GM21447 (cell line): ENCODE measurements at regions not wholly inside any gene's neighbourhood (a gene's known extent, or its start where the extent isn't known, plus 50 kb on each side); places are given as distances from the start of the nearest gene placed in this dataset.
"Not testable (repeated sequence)": the region's sequence is repeated elsewhere in the genome, so short reads cannot be mapped to it uniquely, and the experiment has no call there.

Experiments
- ATAC-seq: cut with Tn5 transposase; IDR thresholded peaks from one replicate; pipeline ENCODE4 v1.9.1; 2021; ENCODE audit not compliant: unreplicated experiment

DNA sequence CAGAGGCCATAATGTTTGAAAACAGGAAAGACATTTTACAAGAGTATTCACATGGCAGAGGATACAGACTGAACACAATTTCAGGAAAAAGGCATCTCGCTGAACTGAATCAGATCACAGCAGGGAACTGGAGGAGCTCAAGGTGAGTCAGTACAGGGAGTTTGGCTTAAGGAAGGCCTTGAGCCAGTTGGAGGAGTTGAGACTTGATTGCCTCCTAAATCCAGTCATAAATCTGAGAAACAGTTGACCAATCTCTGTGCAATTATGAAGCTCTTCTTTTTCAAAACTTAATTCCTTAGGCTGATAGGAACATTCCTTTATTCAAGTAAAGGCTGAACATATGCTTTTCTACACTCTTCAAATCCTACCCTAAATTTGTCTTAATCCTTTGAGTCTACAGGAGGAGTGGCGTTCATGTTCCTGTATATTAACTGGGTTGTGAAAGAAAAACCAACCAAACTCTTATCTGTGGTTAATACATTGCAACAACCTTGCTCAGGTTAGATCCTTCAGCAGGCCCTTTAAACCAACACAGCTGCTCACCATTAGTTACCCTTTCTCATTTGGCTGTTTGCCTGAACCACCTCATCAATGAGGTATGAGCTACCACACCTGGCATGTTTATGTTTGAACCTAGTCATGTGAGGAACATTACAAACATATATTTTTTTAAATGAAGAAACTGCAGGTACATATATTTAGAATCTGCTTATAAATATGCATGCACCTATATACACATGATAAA is 404.1 kb upstream of the ATP11B start:
- ATAC-seq: no peak

DNA sequence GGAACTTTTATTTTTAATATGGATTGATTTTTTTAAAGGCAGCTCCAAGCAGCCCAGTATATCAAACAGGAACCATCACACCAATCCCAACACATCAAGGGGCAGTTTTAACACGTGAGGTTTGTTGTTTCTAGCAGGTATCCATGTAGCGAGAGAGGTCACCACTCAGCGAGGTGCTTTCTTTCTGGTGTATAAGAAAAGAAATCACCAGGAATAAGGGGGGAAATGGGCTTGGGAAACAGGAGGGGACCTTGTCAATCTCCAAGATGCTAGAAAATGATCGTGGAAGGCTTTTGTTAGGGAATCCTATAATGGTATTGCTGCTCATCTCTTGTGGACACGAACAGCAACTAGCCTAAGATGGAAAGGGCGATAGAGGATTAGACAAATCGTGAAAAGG is 402.9 kb upstream of the ATP11B start:
- ATAC-seq: no peak

DNA sequence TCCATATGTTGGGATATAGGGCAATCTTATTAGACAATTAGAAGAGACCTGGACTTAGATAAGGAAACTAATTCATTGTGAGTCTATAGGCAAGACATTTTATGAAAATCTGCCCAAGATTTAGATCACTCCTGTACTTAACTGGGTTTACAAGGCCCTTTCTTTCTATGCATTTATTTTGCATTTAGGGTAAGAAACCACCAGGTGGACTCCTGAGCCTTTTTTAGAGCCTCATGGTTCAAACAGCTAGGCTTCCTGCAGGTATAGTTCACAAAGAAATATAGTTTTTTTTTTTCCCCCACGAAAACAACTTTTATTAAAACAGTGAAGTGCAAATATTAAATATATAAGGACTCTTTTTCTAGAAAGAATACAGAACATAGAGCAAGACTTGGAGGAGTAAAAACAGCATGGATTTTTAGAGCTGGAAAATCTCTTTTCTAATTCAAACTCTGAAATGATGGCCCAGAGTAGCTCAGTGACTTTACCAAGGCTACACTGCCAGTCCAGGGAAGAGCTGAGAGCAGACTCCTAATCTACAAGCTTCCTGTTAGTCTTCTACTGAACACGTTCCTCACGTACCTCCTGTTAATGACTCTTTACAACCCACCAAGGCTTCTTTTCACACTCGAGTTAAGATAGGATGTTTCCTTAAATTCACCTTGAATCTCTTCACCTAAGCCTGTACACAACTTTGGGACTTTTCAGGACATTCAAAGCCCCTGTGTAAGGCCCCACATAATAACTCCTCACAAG is 400.9 kb upstream of the ATP11B start:
- no peak for ATAC-seq

DNA sequence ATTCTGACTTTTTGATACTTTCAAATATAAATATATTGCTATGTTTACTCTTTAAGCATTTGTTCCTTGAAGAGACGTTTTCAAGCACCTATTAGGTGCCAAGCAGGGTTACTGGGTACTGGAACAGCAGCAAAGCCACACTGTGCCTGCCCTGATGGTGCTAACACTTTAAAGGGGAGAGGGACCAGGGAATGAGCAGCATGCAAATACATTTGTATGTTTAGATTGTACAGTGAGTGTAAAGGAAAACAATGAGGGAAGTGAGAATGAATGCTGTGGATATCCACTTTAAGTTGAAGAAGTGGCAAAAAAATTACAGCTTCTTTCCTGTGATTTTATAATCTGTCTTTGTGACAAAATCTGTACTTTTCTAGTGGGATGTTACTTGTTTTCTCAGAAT is 400.2 kb upstream of the ATP11B start:
- ATAC-seq: no peak

DNA sequence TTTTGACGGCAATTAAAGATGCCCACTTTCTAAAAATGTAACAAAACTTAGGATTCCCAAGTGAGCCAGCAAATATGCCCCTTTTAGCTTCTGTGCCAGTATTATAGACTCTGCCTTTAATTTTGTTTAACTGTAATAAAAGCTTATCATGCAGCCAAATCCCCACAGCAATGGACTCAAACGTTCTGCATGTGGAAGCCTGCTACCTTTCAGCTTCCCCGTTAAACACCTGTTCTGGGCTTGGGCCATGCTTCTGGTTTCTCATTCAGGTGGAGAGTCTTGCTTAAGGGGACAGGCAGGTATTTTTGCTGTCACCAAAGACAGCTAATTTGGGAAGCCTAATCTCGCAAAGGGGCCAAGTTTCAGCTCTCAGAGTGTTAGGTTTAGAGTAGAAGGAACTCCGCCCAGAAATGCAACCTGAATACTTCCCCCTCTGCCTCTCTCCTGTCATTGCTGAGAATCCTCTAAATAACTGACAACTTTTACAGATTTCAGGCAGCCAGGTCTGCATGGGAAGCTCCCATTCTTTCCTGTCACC is 399.4 kb upstream of the ATP11B start:
- no peak for ATAC-seq

DNA sequence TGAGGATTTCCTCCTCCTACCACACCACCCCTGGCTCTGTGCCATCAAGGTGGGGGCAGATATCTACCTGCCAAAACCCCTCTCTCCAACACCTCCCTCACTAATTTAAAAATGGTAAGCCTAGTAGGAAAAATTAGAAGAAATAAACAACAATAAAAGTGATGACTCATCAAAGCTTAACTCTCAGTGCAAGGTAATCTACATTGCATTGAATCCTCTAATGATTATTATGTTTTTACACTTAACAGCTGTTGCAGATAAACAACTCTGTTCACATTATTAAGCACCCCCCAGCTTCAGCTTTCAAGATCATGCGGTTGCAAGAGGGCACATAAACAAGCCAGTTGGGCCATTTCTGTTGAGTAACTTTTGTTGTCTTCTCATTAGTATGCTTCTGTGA is 396.1 kb upstream of the ATP11B start:
- no peak for ATAC-seq

DNA sequence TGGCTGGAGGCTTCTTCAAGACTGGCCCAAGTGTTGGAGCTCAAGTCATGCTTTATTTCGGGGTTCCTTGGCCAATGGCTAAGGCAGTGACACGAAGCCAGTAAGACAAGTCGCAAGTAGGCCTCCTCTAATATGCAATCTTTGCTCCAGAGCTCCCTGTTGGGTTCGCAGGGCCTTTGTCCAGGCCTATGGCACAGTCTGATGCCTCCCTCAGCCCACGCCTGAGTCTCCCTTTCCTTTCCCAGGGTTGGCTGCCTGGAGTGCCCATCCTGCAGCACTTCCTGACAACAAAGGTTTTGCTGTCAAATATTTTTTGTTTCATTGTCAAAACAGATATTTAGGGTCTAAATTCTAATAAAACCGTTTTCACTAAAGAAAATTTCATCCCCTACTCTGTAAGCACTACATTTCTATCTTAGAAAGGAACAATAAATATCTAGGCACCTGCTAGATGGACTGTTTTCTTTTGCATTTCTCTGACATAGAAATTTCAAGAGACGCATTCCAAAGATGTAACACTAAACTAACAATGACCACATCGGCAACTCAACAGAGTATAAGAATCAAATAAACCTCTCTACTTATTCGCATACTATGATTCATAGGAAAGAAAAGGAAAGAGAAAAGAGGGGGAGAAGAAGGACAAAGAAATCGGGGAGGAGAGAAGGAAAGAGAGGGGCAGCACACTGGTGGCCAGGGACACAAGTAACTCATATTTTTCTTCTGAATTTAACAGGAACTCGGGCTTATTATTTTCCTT is 393.1 kb upstream of the ATP11B start:
- ATAC-seq: no peak

DNA sequence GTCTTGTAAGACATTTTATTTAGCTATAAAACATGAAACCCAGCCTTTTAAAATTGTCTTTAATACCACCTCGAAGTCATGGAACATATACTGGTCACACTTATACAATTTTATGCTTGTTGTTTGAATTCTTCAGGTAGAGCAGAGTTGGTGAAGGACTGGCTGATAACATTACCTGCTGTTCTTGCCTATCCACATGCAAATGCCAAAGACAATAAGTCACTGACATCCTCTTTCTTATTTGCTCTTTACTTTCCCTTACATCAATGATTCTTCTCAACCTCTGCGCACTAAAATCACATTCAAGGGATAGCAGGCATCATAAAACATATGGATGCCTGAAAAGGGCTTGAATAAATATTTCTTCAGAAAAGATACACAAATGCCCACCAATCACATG is 392.5 kb upstream of the ATP11B start:
- ATAC-seq: no peak

DNA sequence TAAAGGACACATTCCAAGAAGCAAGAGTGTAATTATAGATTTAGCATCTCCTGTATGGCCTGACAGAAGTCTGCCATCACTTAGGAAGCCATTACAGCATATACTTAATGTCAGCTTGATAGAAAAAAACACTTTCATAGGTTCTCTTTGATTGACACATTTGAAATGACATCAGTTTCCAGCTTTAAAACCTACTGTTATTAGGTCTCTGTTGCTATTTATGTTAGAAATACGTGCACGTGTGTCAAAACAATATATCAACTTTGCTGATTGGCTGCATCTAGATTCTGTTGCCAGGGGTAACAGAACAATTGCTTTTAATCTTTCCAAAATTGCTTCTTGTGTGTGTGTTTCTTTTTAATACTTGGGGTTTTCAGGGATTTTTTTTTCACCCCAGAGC is 389.3 kb upstream of the ATP11B start:
- no peak for ATAC-seq

DNA sequence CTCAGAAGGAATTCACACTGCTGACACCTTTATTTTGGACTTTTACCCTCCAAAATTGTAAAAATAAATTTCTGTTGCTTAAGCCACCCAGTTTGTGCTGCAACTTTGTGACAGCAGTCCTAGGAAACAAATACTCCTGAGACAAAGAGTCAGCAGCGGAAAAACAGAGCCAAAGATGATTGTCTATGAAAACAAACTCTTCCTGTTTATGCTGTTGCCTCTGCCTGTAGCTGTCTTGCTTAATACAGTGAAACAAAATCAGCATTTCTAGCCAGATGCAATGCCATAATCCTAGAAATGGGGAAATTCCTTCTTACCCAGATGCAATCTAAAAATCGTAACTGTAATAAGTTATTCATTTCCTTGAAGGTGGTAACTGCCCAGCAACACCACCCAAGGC is 387.5 kb upstream of the ATP11B start:
- no peak for ATAC-seq

DNA sequence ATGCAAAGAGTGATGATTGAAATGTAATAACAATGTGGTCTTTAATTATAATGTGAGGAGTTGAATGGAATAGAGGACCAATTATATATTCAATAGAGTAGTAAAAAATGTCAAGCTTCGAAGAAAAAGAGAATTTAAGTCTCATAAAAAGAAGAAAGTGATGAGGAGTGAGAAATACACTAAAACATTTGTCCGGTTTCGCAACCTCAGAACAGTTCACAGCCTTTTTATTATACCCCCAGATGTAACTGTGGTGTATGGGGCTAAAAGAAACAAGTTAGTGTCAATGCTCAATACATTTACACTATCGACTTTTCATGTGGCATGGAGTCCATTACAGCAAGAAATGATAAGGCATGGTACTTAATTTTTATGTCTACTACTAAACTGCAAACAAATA is 386.5 kb upstream of the ATP11B start:
- ATAC-seq: no peak

DNA sequence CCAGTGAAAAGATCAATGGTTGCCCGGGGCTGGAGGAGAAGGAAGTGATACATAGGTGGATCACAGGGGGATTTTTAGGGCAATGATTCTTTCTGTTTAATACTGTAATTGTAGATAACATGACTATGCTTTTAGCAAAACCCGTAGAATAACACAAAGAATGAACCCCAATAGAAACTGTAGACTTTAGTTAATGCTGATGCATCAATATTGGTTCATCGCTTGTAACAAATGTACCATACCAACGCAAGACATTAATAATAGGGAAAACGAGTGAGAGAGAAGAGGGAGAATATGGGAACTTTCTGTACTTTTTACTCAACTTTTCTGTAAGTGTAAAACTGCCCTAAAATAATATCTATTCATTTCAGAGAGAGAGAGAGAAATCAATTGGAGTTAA is 383.3 kb upstream of the ATP11B start:
- ATAC-seq: no peak

DNA sequence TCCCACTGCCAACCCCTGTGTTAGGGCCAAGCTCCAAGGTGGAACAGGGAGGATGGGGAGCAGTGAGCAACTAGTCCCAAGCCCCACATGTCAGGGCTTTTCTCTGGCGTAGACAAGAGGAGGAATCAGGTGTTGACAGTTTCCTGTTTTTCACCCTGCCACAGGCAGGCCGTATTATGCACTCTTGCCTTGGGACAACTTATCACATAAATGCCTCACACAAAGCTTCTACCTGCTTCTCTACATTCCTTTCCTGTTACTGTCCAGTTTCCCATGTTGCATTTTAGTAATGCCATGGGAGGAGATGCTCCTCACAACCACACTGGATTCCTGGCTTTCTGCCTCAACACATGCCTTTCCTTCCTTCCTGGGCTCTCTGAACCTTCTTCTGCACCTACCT is 381.2 kb upstream of the ATP11B start:
- ATAC-seq: no peak

DNA sequence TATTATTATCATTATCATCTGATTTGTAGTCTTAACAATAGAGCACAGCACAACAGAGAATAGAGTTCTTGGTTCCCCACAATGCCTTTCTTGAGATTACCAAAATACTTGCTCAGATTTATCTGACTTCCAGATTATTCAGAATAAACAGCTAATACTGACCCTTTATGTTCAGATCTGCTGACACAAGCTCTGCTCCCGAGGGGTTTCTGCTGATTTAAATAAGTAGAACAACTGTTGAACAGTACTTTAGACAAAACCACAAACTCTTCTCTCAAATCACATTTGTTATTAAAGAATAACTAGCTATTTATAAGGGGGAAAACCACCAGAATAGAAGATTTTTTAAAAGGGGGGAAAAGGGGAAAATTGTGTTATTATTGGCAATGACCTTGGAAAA is 380.2 kb upstream of the ATP11B start:
- no peak for ATAC-seq

DNA sequence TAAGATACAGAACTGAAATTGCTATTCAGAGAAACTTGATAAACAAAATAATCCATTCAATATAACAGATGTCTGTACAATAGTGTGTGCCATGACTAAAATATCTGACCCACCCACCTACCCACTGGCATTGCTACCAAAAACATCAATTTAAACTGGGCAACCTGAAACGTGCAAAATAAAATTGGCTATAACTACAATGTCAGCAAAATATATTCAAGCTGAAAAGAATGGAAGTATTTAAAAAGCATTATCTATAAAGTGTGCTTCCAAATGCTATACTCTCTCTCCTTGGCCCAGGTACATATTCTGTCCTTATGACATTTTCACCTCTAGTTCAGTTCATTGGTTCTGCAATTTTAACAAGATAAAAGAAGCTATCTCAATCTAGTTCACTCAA is 379.6 kb upstream of the ATP11B start:
- no peak for ATAC-seq

DNA sequence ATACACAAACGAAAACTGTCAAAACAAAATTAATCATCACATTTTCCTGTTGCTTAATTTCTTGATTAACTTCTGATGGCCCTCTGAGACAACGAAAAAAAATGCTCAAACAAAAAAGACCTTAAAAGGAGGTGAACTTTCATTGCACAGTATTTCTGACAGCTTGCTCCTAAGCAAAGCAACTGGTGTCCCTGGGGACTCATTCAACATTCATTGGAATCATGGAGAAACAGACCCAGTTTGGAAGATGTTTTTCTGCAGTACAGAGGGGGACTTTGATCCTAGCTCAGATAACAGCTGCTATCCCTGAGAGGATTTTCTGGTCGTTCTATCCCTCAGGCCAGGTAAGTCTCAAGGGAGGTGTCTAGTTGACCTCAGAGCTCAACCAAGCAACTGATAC is 378.7 kb upstream of the ATP11B start:
- ATAC-seq: no peak

DNA sequence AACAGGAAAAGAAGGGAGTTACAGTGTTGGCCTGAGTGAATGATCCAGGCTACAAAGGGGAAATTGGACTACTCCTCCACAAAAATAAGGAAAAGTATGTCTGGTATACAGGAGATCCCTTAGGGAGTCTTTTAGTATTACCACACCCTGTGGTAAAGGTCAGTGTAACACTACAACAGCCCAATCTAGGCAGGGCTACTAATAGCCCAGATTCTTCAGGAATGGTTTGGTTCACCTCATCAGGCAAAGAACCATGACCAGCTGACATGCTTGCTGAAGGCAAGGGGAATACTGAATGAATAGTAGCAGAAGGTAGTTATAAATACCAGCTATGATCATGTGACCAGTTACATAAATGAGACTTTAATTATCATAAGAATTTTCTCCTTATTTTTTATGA is 372.6 kb upstream of the ATP11B start:
- ATAC-seq: no peak

DNA sequence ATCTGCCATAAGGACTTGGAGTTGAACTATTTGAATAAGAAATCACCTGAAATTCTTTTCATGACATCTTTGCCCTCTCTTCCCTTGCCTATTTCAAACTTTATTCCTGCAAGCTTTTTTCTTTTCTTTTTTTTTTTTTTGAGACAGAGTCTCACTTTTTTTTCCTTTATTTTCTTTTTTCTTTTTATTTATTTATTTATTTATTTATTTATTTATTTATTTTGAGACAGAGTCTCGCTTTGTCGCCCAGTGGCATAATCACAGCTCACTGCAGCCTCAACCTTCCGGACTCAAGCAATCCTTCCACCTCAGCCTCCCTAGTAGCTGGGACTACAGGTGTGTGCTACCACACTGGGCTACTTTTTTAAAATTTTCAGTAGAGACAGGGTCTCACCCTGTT is 369.3 kb upstream of the ATP11B start:
- ATAC-seq: no peak

DNA sequence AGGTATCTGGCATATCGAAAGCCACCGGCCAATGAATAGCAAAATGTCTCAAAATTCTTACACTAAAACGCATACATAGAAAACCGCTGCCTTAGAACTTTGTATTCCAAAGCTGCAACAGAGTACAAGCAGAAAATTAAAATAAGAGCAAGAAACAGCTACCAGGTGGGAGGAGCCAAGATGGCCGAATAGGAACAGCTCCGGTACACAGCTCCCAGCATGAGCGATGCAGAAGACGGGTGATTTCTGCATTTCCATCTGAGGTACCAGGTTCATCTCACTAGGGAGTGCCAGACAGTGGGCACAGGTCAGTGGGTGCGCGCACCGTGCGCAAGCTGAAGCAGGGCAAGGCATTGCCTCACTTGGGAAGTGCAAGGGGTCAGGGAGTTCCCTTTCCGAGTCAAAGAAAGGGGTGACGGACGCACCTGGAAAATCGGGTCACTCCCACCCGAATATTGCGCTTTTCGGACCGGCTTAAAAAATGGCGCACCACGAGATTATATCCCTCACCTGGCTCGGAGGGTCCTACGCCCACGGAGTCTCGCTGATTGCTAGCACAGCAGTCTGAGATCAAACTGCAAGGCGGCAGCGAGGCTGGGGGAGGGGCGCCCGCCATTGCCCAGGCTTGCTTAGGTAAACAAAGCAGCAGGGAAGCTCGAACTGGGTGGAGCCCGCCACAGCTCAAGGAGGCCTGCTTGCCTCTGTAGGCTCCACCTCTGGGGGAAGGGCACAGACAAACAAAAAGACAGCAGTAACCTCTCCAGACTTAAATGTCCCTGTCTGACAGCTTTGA is 367.2 kb upstream of the ATP11B start:
- ATAC-seq: not testable (repeated sequence)

DNA sequence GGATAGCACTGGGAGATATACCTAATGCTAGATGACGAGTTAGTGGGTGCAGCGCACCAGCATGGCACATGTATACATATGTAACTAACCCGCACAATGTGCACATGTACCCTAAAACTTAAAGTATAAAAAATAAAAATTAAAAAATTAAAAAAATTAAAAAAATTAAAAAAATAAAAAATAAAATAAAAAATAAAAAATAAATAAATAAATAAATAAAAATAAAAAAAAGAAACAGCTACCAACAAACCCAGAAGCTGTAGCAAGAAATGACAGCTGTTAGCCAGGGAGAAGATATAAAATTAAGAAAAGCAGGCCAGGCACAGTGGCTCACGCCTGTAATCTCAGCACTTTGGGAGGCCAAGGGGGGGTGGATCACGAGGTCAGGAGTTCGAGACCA is 361.3 kb upstream of the ATP11B start:
- ATAC-seq: not testable (repeated sequence)

DNA sequence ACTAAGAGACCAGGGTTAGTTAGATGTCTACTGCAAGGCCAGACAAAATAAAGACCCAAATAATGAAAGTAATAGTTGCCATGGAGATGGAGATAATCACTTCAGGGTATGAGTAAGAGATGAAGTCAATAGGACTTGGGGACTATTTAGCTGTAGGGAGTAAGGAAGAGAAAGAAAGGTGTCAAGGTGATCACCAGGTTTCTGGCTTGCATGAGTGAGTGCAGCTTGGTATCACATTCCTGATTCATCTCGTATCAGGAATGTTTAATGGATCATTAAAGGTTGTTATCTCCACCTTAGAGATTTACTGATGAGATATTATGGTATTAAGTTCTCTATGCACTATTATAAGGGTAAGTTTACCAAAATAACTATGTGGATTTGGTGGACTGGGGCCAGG is 357.4 kb upstream of the ATP11B start:
- ATAC-seq: no peak
